ENCODE measurements at regions not wholly inside any gene's neighbourhood (a gene's known extent, or its start where the extent isn't known, plus 50 kb on each side); places are given as distances from the start of the nearest gene placed in this dataset.
A peak's percentile ranks its signal among the peaks of the same experiment; 100 is the strongest.

DNA sequence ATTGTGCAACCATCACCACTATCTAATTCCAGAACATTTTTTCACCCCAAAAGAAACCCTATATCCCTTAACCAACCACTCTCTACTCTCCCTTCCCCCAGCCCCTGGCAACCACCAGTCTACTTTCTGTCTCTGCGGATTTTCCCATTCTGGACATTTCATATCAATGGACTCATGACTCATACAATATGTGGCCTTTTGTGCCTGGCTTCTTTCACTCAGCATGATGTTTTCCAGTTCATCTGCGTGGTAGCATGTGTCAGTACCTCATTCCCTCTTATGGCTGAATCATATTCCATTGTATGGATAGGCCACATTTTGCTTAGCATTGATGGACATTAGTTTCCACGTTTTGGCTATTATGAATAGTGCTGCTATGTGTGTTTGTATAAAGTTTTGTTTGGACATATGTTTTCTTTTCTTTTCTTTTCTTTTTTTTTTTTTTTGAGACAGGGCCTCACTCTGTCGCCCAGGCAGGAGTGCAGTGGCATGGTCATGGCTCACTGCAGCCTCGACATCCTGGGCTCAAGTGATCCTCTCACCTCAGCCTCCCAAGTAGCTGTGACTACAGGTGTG, 335.4 kb downstream of the BCOR start:
- H3K36me3 ChIP-seq = no peaks in the 10 kb centered on the region
- H3K27ac ChIP-seq = no peak overlapping the region
- H3K4me3 ChIP-seq = no peak overlapping the region
- H3K27me3 ChIP-seq (replicated peaks; ENCODE audit: insufficient read depth) = no peaks in the 10 kb centered on the region
- H3K9me3 ChIP-seq = no peaks in the 10 kb centered on the region
- ATAC-seq (ENCODE audit: insufficient number of reproducible peaks, low FRiP score, low read depth) = no peak
- H3K4me1 ChIP-seq (ENCODE audit: control insufficient read depth in 1 of 2, low read depth in 2 of 2) = peaks cover 5 to 42% of the 10 kb centered on the region in 2 donors
- DNase-seq (ENCODE audit: low spot score) = no peak
- TF ChIP-seq, protein P1, sequence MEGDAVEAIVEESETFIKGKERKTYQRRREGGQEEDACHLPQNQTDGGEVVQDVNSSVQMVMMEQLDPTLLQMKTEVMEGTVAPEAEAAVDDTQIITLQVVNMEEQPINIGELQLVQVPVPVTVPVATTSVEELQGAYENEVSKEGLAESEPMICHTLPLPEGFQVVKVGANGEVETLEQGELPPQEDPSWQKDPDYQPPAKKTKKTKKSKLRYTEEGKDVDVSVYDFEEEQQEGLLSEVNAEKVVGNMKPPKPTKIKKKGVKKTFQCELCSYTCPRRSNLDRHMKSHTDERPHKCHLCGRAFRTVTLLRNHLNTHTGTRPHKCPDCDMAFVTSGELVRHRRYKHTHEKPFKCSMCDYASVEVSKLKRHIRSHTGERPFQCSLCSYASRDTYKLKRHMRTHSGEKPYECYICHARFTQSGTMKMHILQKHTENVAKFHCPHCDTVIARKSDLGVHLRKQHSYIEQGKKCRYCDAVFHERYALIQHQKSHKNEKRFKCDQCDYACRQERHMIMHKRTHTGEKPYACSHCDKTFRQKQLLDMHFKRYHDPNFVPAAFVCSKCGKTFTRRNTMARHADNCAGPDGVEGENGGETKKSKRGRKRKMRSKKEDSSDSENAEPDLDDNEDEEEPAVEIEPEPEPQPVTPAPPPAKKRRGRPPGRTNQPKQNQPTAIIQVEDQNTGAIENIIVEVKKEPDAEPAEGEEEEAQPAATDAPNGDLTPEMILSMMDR (IDR thresholded peaks at IDR 0.05) = no peak

DNA sequence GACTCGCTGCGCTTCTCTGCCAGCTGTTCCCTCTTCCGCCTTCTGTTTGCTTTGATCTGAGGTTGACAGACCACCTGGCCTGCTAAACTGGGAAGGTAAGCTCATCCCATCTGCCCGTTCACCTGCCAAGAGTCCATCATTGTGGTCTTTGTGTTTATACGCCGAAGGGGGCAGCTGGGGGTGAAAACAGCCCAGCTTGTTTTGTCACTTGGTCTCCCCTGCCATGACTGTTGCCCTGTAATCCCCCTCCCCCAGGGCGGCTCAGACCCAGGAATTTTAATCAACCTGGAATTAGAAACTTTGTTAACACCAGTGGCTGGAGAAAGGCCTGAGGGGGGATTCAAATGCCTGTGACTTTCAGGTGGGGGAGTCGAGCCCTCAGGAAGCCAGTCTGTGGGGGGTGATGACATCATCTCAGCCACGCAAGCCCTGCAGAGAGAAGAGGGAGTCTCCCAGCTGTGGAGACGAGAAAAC, 333.3 kb downstream of the BCOR start:
- no peak for ATAC-seq (ENCODE audit: insufficient number of reproducible peaks, low FRiP score, low read depth)
- Histone ChIP-seq H3K4me1 (ENCODE audit: control insufficient read depth in 1 of 2, low read depth in 2 of 2) (peaks cover under 1 to 27% of the 10 kb centered on the region in 2 donors), H3K4me3 (no peak overlapping the region), H3K9me3 (no peaks in the 10 kb centered on the region), H3K36me3 (no peaks in the 10 kb centered on the region), H3K27me3 (replicated peaks; ENCODE audit: insufficient read depth) (no peaks in the 10 kb centered on the region), H3K27ac (no peak overlapping the region)
- DNase-seq (ENCODE audit: low spot score) = no peak
- TF ChIP-seq, protein P1 (IDR thresholded peaks at IDR 0.05) = no peak

DNA sequence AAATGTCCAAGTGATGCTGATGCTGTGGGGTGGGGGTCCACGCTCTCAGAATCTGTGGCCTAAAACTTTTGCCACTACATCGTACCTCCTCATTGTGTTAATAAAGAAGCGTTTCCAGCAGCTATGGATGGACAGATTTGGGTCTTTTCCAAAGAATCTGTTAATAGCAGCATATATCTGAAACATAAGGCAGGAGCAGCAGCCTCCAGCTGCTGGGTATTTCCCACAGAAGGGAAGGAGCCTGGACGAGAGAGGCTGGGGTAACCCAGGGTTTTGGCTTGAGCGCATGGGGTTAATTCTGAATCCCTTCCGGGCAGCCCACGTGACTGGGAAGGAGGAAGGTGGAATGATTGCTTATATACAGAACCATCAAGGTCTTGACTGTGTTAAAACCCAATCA, 332.4 kb downstream of the BCOR start:
- Histone ChIP-seq H3K4me3 (no peak overlapping the region), H3K4me1 (ENCODE audit: control insufficient read depth in 1 of 2, low read depth in 2 of 2) (peaks cover 0 to 21% of the 10 kb centered on the region in 2 donors), H3K36me3 (no peaks in the 10 kb centered on the region), H3K27ac (no peak overlapping the region), H3K27me3 (replicated peaks; ENCODE audit: insufficient read depth) (no peaks in the 10 kb centered on the region), H3K9me3 (no peaks in the 10 kb centered on the region)
- TF ChIP-seq, protein P1 (IDR thresholded peaks at IDR 0.05) = no peak
- DNase-seq (ENCODE audit: low spot score) = no peak
- ATAC-seq (ENCODE audit: insufficient number of reproducible peaks, low FRiP score, low read depth) = no peak

DNA sequence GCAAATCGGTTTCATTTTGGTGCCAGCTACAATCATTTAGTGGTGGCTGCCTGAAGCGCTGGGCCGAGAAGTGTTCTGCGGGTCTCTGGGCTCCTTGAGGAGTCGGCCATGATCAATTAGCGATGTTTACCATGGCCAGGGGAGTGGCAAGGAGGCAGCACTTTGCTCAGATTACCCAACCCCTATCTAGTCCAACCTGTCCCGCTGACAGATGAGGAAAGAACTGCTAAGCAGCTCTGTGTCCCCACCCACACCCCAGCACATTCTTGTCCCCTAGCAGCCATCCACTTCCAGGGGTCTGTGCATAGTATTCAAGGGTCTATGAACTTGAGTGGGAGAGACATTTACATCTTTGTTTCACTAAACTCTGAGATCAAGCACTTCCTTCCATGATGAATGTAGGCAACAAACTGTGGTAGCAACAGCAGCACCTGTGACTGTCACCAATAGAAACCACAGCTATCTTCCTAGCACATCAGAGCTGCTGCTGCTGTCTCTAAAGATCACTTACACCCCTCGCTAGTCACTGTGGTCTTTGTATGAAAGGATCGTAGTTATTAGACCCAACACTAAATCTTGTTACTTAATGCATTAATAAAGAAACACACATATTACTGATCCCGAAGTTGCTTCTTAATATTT, 331.6 kb downstream of the BCOR start:
- Histone ChIP-seq H3K36me3 (no peaks in the 10 kb centered on the region), H3K27me3 (replicated peaks; ENCODE audit: insufficient read depth) (no peaks in the 10 kb centered on the region), H3K9me3 (no peaks in the 10 kb centered on the region), H3K4me1 (ENCODE audit: control insufficient read depth in 1 of 2, low read depth in 2 of 2) (peaks cover 0 to 12% of the 10 kb centered on the region in 2 donors), H3K4me3 (no peak overlapping the region), H3K27ac (peak overlapping the region in 1 of 2 donors; percentile 73)
- no peak for ATAC-seq (ENCODE audit: insufficient number of reproducible peaks, low FRiP score, low read depth)
- DNase-seq (ENCODE audit: low spot score) = no peak
- TF ChIP-seq, protein P1 (IDR thresholded peaks at IDR 0.05) = no peak

DNA sequence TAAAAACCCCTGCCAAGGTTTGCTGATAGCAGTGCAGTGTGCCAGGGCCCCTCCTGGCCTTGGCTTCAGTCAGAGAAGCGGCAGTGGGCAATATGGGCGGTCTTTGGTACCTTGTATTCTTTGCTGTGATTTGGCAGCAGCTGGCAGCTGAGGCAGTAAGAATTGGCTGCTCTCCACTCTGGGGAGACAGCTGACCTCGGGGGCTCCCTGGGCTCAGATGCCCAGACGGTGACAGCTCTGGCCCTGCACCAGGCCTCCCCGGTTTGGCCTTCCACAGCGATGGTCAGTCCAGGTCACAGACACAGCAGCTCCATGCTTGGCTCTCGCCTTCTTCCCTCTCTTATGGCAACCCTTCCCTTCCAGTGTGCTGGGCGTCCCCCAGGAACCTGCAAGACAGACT, 330.9 kb downstream of the BCOR start:
- Histone ChIP-seq H3K27me3 (replicated peaks; ENCODE audit: insufficient read depth) (no peaks in the 10 kb centered on the region), H3K4me1 (ENCODE audit: control insufficient read depth in 1 of 2, low read depth in 2 of 2) (peaks cover 0 to 13% of the 10 kb centered on the region in 2 donors), H3K27ac (peak overlapping the region; percentile 73 to 74), H3K36me3 (no peaks in the 10 kb centered on the region), H3K4me3 (no peak overlapping the region), H3K9me3 (no peaks in the 10 kb centered on the region)
- DNase-seq (ENCODE audit: low spot score) (peak; percentile 33), ATAC-seq (ENCODE audit: insufficient number of reproducible peaks, low FRiP score, low read depth) (peak; percentile 43)
- TF ChIP-seq, protein P1 (IDR thresholded peaks at IDR 0.05) = no peak
